ENCODE measurements at regions not wholly inside any gene's neighbourhood (a gene's known extent, or its start where the extent isn't known, plus 50 kb on each side); places are given as distances from the start of the nearest gene placed in this dataset.

DNA sequence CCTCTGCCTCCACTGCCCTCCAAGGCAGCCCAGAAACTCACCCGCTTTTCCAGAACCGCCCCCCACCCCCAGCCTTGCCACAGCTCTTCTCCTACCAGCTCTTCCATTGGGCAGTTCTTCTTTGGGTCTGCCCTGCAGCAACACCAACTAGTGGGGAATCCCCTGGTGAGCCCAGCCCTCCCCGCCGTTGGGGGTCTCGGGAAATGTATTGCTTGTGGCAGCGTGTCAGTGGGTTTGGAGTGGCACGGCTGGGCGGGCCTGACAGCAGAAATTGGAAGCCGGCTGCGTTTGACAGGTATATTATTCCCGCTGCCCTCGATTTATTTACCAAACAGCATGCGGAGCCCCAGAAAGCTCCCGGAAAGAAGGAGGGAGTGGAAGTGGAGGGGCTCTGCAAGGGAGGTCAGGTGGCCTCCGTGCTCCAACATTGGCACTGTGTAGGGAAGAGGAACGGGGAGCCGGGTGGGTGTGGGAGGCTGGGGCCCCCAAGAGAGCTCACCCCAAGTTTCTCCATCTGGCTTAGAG is 65.2 kb upstream of the NECTIN1 start:
- DNase-seq (ENCODE audit: low spot score) (no peak), ATAC-seq (no peak)
- Mint-ChIP-seq H3K27ac (no peak overlapping the region), H3K9me3 (no peaks in the 10 kb centered on the region), H3K4me3 (no peak overlapping the region), H3K4me1 (ENCODE audit: low read depth in 2 of 2) (no peaks in the 10 kb centered on the region), H3K27me3 (peaks cover 20 to 21% of the 10 kb centered on the region in 2 donors), H3K36me3 (no peaks in the 10 kb centered on the region)

DNA sequence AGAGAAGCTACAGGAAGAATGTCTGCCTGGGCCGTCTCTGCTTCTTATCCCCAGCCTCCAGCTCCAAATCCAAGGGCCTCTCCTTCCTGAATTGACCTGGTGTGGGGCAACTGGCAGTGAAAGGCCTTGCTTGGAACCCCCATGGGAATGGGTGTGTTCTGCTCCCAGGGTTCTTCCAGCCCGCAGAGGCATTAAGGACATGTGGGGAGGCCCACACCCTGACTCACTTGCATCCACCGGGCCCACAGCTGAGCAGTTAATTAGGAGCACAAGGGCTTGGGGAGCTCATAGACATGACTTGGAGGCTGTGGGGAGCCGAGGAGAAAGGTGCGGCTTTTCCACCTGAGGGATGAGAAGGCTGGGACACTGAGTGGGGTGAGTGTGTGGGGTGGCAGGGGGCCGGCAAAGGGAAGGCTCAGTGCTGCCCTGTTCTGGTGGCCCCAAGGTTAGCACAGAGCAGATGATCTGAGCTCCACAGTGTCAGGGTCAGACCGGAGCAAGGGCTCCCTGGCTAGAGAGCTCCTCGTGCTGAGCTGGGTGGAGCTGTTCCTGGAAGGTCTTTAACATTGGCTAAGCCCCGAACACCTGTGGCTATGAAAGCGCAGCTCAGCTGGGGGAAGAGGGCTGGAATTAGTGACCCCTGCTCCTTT is 64.5 kb upstream of the NECTIN1 start:
- H3K27ac Mint-ChIP-seq = no peak overlapping the region
- no peak for DNase-seq (ENCODE audit: low spot score)
- no peak for ATAC-seq
- H3K27me3 Mint-ChIP-seq = peaks cover 13 to 15% of the 10 kb centered on the region in 2 donors
- H3K4me1 Mint-ChIP-seq (ENCODE audit: low read depth in 2 of 2) = no peaks in the 10 kb centered on the region
- H3K4me3 Mint-ChIP-seq = no peak overlapping the region
- H3K36me3 Mint-ChIP-seq = no peaks in the 10 kb centered on the region
- H3K9me3 Mint-ChIP-seq = no peaks in the 10 kb centered on the region

DNA sequence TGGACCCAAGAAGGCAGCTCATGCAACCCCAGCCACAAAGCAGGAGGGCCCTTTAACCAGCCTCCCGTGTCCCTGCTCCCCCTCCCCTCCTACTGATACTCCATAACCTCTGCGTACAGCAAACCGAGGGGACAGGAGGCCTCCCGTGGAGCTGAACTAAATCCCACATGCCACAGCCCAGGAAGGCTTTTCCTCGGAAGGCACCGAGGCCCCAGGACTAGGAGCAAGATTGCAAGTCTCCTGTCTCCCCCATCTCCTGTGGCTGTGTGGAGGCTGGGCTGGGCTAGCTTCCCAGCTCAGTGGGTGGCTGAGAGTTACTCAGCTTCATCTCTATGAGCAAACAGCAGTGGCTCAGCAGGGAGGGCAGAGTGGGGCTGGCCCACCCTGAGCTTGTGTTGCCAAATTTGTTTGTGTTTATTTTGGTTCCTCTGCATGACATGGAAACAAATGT is 62.7 kb upstream of the NECTIN1 start:
- H3K4me3 Mint-ChIP-seq = no peak overlapping the region
- no peaks in the 10 kb centered on the region for H3K9me3 Mint-ChIP-seq
- ATAC-seq (no peak), DNase-seq (ENCODE audit: low spot score) (no peak)
- no peak overlapping the region for H3K27ac Mint-ChIP-seq
- H3K27me3 Mint-ChIP-seq = peaks cover 6 to 7% of the 10 kb centered on the region in 2 donors
- no peaks in the 10 kb centered on the region for H3K36me3 Mint-ChIP-seq
- H3K4me1 Mint-ChIP-seq (ENCODE audit: low read depth in 2 of 2) = no peaks in the 10 kb centered on the region

DNA sequence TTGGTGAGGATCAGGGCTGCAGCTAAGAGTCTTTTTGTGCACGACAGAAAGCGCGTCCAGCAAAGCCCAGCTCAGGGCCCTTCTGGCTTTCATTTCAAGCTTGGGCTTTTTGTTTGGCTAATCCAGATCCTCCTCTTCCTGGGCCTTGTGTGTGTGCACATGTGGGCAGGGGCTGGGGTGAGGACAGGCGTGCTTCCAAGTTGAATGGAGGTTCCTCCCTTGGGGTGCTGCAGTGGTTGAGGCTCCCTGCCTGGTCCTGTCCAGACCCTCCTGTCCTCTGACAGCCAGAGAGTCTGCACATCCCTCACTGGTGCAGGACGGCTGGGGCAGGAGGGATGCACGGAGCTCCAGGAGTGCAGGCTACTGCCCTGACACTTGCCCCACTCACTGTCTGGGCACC is 62.0 kb upstream of the NECTIN1 start:
- peak; percentile 54 for DNase-seq (ENCODE audit: low spot score)
- H3K27ac Mint-ChIP-seq = no peak overlapping the region
- no peaks in the 10 kb centered on the region for H3K9me3 Mint-ChIP-seq
- H3K4me3 Mint-ChIP-seq = no peak overlapping the region
- H3K4me1 Mint-ChIP-seq (ENCODE audit: low read depth in 2 of 2) = no peaks in the 10 kb centered on the region
- no peaks in the 10 kb centered on the region for H3K36me3 Mint-ChIP-seq
- H3K27me3 Mint-ChIP-seq = peaks cover 5 to 6% of the 10 kb centered on the region in 2 donors
- ATAC-seq = no peak

DNA sequence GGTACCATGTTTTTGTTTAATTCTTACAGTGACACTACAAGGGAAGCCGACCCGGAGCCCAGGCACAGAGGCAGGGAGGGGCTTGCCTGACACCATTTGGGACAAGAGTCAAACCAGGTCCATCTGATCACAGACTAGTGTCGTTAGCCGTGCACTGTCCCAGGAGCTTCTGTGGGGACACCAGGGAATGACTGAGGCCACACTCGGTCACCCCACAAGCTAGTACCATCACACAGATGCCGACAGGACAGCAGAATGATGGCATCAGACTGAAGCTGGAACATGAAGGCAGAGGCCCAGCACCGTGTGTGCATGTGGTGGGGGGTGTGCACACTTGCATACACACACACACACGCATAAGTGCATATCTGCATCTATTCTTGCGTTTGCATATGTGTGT is 61.5 kb upstream of the NECTIN1 start:
- Mint-ChIP-seq H3K36me3 (no peaks in the 10 kb centered on the region), H3K9me3 (no peaks in the 10 kb centered on the region), H3K27me3 (peaks cover 4 to 5% of the 10 kb centered on the region in 2 donors), H3K4me1 (ENCODE audit: low read depth in 2 of 2) (no peaks in the 10 kb centered on the region), H3K27ac (no peak overlapping the region), H3K4me3 (no peak overlapping the region)
- DNase-seq (ENCODE audit: low spot score) (peak; percentile 57), ATAC-seq (no peak)

DNA sequence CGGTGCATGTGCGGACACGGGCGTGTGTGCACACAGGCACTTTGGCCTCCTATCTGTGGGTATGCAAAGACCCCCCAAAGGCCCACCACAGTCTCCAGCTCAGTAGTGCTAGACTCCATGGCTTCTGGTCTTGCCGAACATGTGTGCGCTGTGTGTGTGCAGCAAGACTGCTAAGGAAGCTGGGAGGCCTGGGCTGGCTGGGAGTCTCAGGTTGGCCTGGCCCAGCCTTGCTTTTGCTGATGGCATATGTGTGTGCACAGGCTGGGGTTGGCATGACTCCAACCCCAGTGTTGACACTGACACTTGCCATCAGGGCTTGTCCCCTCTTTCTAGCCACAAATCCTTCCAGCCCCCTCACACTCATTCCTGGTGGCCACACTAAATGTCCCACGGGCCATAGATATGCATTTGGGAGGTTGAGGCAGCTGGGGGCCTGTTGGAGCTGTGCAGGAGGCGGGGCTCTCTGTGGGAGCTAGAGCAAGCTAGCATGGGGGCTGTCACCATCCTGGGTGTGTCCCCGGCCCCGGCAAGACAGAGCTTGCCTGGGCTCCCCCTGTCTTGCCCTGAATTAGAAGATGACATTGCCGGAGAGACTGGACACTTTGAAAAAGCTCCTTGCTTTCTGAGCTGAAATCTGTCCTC is 60.9 kb upstream of the NECTIN1 start:
- peak; percentile 28 for DNase-seq (ENCODE audit: low spot score)
- H3K4me1 Mint-ChIP-seq (ENCODE audit: low read depth in 2 of 2) = no peaks in the 10 kb centered on the region
- ATAC-seq = no peak
- H3K4me3 Mint-ChIP-seq = no peak overlapping the region
- no peaks in the 10 kb centered on the region for H3K27me3 Mint-ChIP-seq
- no peaks in the 10 kb centered on the region for H3K9me3 Mint-ChIP-seq
- H3K27ac Mint-ChIP-seq = no peak overlapping the region
- H3K36me3 Mint-ChIP-seq = no peaks in the 10 kb centered on the region

DNA sequence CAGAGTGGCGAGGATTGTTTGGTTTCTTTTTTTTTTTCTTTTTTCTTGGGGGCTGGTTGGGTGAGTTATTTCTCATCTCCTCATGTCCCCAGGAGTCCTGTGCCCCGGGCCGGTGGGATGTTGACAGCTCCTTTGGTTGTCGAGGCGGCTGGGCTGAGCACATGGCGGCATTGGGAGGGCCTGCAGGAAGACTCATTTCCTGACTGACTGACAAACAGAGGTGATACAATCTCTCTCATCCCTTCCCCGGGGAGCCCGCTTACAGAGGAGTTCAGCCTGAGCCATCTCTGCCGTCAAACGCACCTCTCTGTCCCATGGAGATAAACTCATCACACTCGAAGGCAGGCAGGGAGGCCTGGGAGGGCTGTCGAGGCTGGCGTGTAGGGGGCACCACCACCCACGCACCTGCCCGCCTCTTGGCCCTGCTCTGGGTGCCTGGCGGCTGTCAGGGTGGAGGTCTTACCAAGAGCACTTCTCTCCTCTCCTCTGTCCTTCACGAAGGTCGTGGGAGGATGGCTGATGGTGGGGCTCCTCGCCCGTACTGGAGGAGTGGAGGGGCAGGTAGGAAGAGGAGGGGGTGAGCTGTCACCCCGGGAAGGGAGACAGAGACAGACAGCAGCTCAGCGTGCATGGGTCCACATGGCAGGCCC is 60.0 kb upstream of the NECTIN1 start:
- H3K4me1 Mint-ChIP-seq (ENCODE audit: low read depth in 2 of 2) = no peaks in the 10 kb centered on the region
- no peaks in the 10 kb centered on the region for H3K36me3 Mint-ChIP-seq
- DNase-seq (ENCODE audit: low spot score) (peak; percentile 45), ATAC-seq (no peak)
- no peak overlapping the region for H3K4me3 Mint-ChIP-seq
- H3K27ac Mint-ChIP-seq = no peak overlapping the region
- no peaks in the 10 kb centered on the region for H3K27me3 Mint-ChIP-seq
- H3K9me3 Mint-ChIP-seq = no peaks in the 10 kb centered on the region

DNA sequence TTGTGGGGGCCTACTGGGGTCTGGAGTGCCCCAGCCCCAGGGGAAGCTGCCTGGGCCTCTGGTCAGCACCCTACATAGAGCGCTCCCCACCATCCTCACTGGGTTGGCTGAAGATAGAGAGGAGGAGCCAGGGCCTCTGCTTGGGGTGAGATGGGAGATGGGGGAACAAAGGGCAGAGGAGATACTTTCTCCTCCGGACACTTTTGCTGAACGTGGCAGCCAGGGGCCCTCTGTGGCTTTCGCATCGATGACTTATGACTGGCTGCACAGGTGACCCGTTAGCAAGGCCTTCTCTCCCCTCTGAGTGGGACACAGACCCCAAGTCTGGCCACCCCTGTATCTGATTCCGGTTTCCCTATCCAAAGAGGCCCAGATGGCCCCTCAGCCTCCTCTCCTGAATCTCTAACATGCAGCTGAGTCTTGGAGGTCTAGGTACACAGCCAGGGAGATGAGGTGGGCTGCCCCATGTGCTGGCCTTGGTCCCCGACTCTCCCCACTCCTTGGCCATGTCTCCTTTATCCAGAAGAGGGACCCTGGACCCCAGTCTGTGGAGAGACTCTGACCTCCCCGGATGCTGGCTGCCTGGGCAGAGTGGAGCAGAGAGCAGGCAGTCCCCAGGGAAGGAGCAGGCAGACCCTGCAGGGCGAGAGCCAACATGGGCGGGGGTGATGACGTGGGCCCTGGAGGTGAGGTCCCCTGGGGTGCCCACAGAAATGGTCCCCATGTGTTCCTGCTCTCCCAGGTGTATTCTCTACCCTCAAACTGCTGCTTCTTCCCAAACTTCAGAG is 59.3 kb upstream of the NECTIN1 start:
- Mint-ChIP-seq H3K36me3 (no peaks in the 10 kb centered on the region), H3K9me3 (no peaks in the 10 kb centered on the region), H3K27ac (no peak overlapping the region), H3K4me1 (ENCODE audit: low read depth in 2 of 2) (no peaks in the 10 kb centered on the region), H3K4me3 (no peak overlapping the region), H3K27me3 (no peaks in the 10 kb centered on the region)
- DNase-seq (ENCODE audit: low spot score) (peak; percentile 39), ATAC-seq (no peak)

DNA sequence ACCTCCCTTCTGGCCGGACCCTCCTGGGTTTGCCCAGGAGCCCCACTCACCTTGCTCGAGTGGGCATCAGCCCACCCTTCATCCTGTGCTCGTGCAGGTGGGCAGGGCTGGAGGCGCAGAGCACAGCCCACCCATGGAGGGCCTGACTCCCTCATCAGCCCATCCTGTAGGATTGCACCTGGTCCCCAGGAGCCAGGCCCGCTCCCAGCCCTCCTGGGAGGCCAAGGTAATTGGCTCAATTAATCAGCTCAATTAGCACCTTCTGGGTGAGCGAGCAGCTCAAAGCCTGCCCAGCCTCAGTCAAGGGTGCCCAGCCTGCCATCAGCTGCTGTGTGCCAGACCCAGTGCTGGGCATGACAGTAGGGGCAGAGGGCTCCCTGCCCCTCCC is 58.1 kb upstream of the NECTIN1 start:
- H3K27ac Mint-ChIP-seq = no peak overlapping the region
- H3K36me3 Mint-ChIP-seq = no peaks in the 10 kb centered on the region

DNA sequence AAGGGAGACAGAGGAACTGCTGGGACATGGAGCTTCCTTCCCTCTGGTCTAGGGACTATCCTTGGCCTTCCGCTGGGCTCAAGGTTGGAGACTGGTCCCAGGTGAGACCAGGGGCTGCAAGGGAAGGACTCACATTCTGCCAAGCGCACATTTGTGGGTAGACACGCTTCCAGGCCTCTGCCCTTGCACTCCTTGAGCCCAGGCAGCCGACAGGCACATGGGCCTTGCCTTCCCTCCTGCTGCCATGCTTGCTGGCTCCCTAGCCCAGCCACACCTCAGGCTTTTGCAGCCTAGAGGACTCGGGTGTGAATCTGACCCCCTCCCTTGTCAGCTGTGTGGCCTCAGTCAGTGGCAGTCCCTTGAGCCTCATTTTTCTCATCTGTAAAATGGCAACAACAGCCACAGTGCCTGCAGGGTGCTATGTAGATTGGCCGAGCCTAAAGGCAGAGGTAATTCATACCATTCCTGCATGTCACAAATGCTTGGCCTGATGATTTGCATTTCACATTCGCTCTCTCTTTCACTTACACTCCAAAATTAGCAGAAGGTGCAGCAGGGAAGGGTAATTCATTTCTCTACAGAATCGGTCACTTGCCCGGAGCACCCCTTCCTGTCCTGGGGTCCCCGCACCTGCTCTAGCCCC is 57.6 kb upstream of the NECTIN1 start:
- no peak overlapping the region for H3K27ac Mint-ChIP-seq
- DNase-seq (ENCODE audit: low spot score) (no peak), ATAC-seq (no peak)
- no peaks in the 10 kb centered on the region for H3K36me3 Mint-ChIP-seq
- no peaks in the 10 kb centered on the region for H3K4me1 Mint-ChIP-seq (ENCODE audit: low read depth in 2 of 2)
- no peaks in the 10 kb centered on the region for H3K9me3 Mint-ChIP-seq
- H3K4me3 Mint-ChIP-seq = no peak overlapping the region
- peaks cover 7 to 12% of the 10 kb centered on the region in 2 donors for H3K27me3 Mint-ChIP-seq

More for the DNA sequence above, 58.1 kb upstream of the NECTIN1 start:
- H3K9me3 Mint-ChIP-seq = no peaks in the 10 kb centered on the region
- peaks cover 3 to 7% of the 10 kb centered on the region in 2 donors for H3K27me3 Mint-ChIP-seq
- no peak overlapping the region for H3K4me3 Mint-ChIP-seq
- no peak for ATAC-seq
- H3K4me1 Mint-ChIP-seq (ENCODE audit: low read depth in 2 of 2) = no peaks in the 10 kb centered on the region
- peak; percentile 42 for DNase-seq (ENCODE audit: low spot score)

DNA sequence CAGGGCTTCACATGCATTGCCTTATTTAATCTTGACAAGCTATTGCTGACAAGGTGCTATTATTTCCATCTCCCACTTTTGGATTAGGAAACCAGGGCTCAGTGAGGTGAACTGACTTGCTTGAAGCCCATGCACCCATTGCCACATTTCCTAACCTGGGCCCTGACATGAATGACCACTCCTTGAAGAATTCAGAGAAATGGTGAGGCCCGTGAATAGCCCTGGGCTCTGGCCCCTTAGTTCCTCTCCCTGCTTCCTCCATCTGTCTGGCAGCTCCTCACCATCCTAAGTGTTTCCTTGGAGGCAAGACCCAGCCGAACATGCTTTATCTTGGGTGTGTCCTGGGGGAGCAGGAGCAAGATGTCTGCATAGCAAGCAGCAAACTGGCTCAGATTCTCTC is 56.1 kb upstream of the NECTIN1 start:
- Mint-ChIP-seq H3K27ac (no peak overlapping the region), H3K27me3 (peaks cover 14 to 21% of the 10 kb centered on the region in 2 donors), H3K36me3 (no peaks in the 10 kb centered on the region), H3K9me3 (no peaks in the 10 kb centered on the region), H3K4me1 (ENCODE audit: low read depth in 2 of 2) (no peaks in the 10 kb centered on the region), H3K4me3 (no peak overlapping the region)
- ATAC-seq (no peak), DNase-seq (ENCODE audit: low spot score) (peak; percentile 20)

DNA sequence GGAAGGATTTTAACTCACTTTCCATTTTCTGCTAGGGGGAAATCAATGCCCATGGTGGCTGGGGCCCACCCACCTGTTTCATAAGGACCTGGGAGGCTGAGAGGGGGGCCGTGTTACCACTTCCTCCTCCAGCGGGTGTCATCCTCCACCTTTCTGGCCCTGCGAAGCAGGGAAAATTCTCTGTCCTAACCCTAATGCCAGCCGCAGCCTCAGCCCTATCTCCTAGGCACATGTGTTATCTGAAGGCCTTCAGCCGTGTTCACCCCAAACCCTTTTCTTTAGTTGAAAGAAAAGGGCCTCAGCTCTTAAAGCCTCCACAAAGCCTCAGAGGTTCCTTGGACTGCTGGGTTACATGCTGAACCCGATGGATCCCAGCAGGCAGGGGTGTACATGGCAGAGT is 55.4 kb upstream of the NECTIN1 start:
- DNase-seq (ENCODE audit: low spot score) (no peak), ATAC-seq (no peak)
- H3K4me1 Mint-ChIP-seq (ENCODE audit: low read depth in 2 of 2) = no peaks in the 10 kb centered on the region
- no peaks in the 10 kb centered on the region for H3K9me3 Mint-ChIP-seq
- H3K27ac Mint-ChIP-seq = no peak overlapping the region
- H3K4me3 Mint-ChIP-seq = no peak overlapping the region
- H3K36me3 Mint-ChIP-seq = no peaks in the 10 kb centered on the region
- peaks cover 14 to 22% of the 10 kb centered on the region in 2 donors for H3K27me3 Mint-ChIP-seq

Data from natural killer cell treated with Interleukin-12 subunit alpha and Interleukin-12 subunit beta and Interleukin-15 and Interleukin-18, amount 100 ng/mL, for 72 hours (primary cell).